IPS-15b (cell line): ENCODE measurements at regions not wholly inside any gene's neighbourhood (a gene's known extent, or its start where the extent isn't known, plus 50 kb on each side); places are given as distances from the start of the nearest gene placed in this dataset.
"Not testable (repeated sequence)": the region's sequence is repeated elsewhere in the genome, so short reads cannot be mapped to it uniquely, and the experiment has no call there.

ENCODE experiments used
- H3K27me3 ChIP-seq: one replicate; pipeline ENCODE4 v1.6.1; 2013; ENCODE audit warnings: low read length; ENCODE audit not compliant: control insufficient read depth, insufficient read depth
- H3K36me3 ChIP-seq: one replicate; pipeline ENCODE4 v1.6.1; 2013; ENCODE audit warnings: low read length; ENCODE audit not compliant: control insufficient read depth, insufficient read depth
- H3K4me1 ChIP-seq: one replicate; pipeline ENCODE4 v1.6.1; 2013; ENCODE audit warnings: mild to moderate bottlenecking, low read length; ENCODE audit not compliant: control insufficient read depth, insufficient read depth
- H3K4me3 ChIP-seq: one replicate; pipeline ENCODE4 v1.5.1; 2013; ENCODE audit warnings: low read depth, low read length
- H3K9ac ChIP-seq: one replicate; pipeline ENCODE4 v1.6.1; 2013; ENCODE audit warnings: low read depth, mild to moderate bottlenecking, low read length
- H3K9me3 ChIP-seq: one replicate; pipeline ENCODE4 v1.6.1; 2013; ENCODE audit warnings: mild to moderate bottlenecking, low read length; ENCODE audit not compliant: control insufficient read depth, insufficient read depth

DNA sequence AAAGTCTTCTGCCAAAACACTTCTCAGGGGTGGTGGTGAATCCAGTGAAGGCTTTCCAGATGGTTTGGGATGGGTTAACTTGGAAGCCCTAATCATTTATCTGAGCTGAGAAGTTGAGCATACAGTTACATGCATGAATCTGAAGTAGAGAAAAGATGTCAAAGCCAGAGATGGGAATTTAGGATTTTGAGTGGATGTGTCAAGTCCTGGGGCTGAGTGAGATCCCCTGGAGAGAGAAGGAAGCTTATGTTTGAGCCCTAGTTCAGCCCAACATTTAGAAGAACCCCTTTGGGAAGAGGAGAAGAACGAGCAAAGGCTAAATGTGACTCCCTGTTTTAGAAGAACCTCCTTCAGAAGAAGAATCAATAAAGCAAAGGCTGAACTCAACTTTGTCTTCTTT lies 129.1 kb upstream of the TPTE start:
- H3K36me3 ChIP-seq, H3K9ac ChIP-seq, H3K4me1 ChIP-seq, H3K27me3 ChIP-seq, H3K4me3 ChIP-seq: not testable (repeated sequence)
- peaks cover 18% of the 10 kb centered on the region for H3K9me3 ChIP-seq

DNA sequence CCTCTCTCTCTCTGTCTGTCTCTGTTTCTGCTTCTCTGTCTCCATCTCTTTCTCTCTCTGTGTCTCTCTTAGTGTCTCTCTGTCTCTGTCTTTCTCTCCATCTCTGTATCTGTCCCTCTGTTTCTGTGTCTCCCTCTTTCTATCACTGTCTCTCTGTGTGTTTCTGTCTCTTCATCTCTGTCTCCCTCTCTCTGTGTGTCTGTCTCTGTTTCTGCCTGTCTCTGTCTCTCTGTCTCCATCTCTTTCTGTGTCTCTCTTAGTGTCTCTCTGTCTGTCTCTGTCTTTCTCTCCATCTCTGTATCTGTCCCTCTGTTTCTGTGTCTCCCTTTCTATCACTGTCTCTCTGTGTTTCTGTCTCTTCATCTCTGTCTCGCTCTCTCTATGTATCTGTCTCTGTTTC lies 125.4 kb upstream of the TPTE start:
- not testable (repeated sequence) for H3K9ac ChIP-seq, H3K4me3 ChIP-seq, H3K27me3 ChIP-seq, H3K4me1 ChIP-seq, H3K36me3 ChIP-seq
- H3K9me3 ChIP-seq: peaks cover 16% of the 10 kb centered on the region

GRCh38 chr21:10397495-10397915 lies 123.9 kb upstream of the TPTE start:
- H3K27me3 ChIP-seq, H3K36me3 ChIP-seq, H3K9ac ChIP-seq, H3K4me3 ChIP-seq, H3K4me1 ChIP-seq: not testable (repeated sequence)
- peaks cover 28% of the 10 kb centered on the region for H3K9me3 ChIP-seq

DNA sequence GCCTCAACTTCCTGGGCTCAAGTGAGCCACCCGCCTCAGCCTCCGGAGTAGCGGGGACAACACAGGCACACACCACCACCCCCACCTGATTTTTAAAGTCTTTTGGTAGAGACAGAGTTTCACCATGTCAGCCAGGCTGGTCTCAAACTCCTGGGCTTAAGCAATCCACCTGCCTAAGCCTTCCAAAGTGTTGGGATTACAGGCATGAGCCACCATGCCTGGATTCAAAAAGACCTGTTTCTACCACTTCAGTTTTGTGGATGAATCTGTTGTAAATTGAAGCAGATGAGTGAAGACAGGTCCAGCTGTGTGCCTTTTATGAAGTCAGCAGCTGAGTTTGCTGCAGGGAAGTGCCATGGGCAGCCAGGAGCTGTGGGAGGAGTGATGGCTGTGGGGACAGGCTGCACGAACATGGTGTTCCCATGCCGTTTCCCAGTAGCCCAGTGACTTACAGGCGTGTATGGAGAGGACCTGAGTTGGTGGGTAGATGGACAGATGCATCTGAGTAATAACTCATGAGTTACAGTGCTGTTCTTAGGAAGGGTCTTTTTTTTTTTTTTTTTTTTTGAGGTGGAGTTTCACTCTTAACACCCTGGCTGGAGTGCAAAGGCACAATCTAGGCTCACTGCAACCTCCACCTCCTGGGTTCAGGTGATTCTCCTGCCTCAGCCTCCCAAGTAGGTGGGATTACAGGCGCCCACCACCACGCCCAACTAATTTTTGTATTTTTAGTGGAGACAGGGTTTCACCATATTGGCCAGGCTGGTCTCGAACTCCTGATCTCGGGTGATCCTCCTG lies 122.5 kb upstream of the TPTE start:
- H3K4me1 ChIP-seq, H3K9ac ChIP-seq, H3K36me3 ChIP-seq, H3K27me3 ChIP-seq, H3K4me3 ChIP-seq: not testable (repeated sequence)
- peaks cover 34% of the 10 kb centered on the region for H3K9me3 ChIP-seq

- not testable (repeated sequence) for H3K36me3 ChIP-seq, H3K4me1 ChIP-seq, H3K27me3 ChIP-seq, H3K9ac ChIP-seq, H3K4me3 ChIP-seq
- H3K9me3 ChIP-seq: peaks cover 42% of the 10 kb centered on the region
Measured at GRCh38 chr21:10400622-10401361, 120.6 kb upstream of the TPTE start.

GRCh38 chr21:10402461-10402860 lies 118.9 kb upstream of the TPTE start:
- H3K27me3 ChIP-seq, H3K4me1 ChIP-seq, H3K4me3 ChIP-seq, H3K9ac ChIP-seq, H3K36me3 ChIP-seq: not testable (repeated sequence)
- H3K9me3 ChIP-seq: peaks cover 41% of the 10 kb centered on the region

- not testable (repeated sequence) for H3K36me3 ChIP-seq, H3K4me1 ChIP-seq, H3K9ac ChIP-seq, H3K4me3 ChIP-seq, H3K27me3 ChIP-seq
- H3K9me3 ChIP-seq: peaks cover 35% of the 10 kb centered on the region
Measured at GRCh38 chr21:10405331-10405730, 116.1 kb upstream of the TPTE start.

GRCh38 chr21:10409786-10410185 lies 111.6 kb upstream of the TPTE start:
- peaks cover 22% of the 10 kb centered on the region for H3K9me3 ChIP-seq
- H3K9ac ChIP-seq, H3K27me3 ChIP-seq, H3K36me3 ChIP-seq, H3K4me3 ChIP-seq, H3K4me1 ChIP-seq: not testable (repeated sequence)

- H3K4me3 ChIP-seq, H3K36me3 ChIP-seq, H3K4me1 ChIP-seq, H3K27me3 ChIP-seq, H3K9ac ChIP-seq: not testable (repeated sequence)
- peaks cover 24% of the 10 kb centered on the region for H3K9me3 ChIP-seq
Measured at GRCh38 chr21:10410354-10410929, 110.9 kb upstream of the TPTE start.

DNA sequence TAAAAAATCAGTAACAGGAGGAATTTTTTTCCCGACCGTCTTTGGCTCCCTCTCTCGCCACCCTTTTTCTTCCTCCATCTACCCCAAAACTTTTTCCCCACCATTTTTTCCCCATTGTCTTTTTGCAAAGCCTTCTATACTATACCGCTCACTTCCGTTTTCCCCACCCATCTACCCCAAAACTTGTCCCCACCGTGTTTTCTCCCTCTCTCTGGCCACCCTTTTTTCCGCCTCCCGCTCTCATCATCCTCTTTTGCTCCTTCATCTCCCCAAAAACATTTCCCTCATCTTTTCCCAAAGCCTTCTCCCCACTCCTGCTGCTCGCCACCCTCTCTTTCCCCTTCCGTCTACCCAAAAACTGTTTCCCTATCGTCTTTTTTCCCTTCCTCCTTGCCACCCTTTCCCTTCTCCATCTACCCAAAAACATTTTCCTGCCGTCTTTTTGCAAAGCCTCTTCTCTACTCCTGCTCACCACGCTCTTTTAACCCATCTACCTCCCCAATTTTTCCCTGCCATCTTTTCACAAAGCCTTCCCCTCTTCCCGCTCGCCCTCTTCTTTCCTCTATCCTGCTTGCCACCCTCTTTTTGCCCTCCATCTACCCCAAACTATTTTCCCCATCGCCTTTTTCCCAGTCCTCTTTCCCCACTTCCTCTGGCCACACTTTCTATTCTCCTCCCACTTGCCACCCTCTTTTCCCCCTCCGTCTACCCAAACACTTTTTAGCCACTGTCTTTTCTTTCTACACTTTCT lies 109.4 kb upstream of the TPTE start:
- H3K9me3 ChIP-seq: peaks cover 36% of the 10 kb centered on the region
- not testable (repeated sequence) for H3K4me3 ChIP-seq, H3K36me3 ChIP-seq, H3K9ac ChIP-seq, H3K4me1 ChIP-seq, H3K27me3 ChIP-seq

GRCh38 chr21:10412928-10413246 lies 108.5 kb upstream of the TPTE start:
- not testable (repeated sequence) for H3K27me3 ChIP-seq, H3K4me3 ChIP-seq, H3K36me3 ChIP-seq, H3K9ac ChIP-seq, H3K4me1 ChIP-seq
- peaks cover 44% of the 10 kb centered on the region for H3K9me3 ChIP-seq
